GM19324 (cell line): ENCODE measurements at regions not wholly inside any gene's neighbourhood (a gene's known extent, or its start where the extent isn't known, plus 50 kb on each side); places are given as distances from the start of the nearest gene placed in this dataset.

ENCODE experiments used
- ATAC-seq: cut with Tn5 transposase; IDR thresholded peaks from one replicate; pipeline ENCODE4 v1.9.1; 2021; ENCODE audit warnings: mild to moderate bottlenecking, moderate library complexity; ENCODE audit not compliant: unreplicated experiment, low FRiP score

- no peak for ATAC-seq
Observed at GRCh38 chr1:82578086-82578726, 777.5 kb downstream of the ADGRL2 start.

GRCh38 chr1:82567348-82567747 lies 766.6 kb downstream of the ADGRL2 start:
- ATAC-seq = no peak

- ATAC-seq = no peak
Observed at GRCh38 chr1:82565546-82565945, 764.8 kb downstream of the ADGRL2 start.

- no peak for ATAC-seq
Observed at GRCh38 chr1:82565146-82565545, 764.4 kb downstream of the ADGRL2 start.

- ATAC-seq = no peak
Observed at GRCh38 chr1:82564333-82564732, 763.6 kb downstream of the ADGRL2 start.

GRCh38 chr1:82562448-82562847 lies 761.7 kb downstream of the ADGRL2 start:
- no peak for ATAC-seq

GRCh38 chr1:82560566-82560965 lies 759.8 kb downstream of the ADGRL2 start:
- no peak for ATAC-seq

GRCh38 chr1:82555501-82555900 lies 754.8 kb downstream of the ADGRL2 start:
- no peak for ATAC-seq

- no peak for ATAC-seq
Observed at GRCh38 chr1:82549841-82550240, 749.1 kb downstream of the ADGRL2 start.

- ATAC-seq = no peak
Observed at GRCh38 chr1:82542766-82543165, 742.0 kb downstream of the ADGRL2 start.

- ATAC-seq = no peak
Observed at GRCh38 chr1:82542141-82542540, 741.4 kb downstream of the ADGRL2 start.

- ATAC-seq = no peak
Observed at GRCh38 chr1:82540006-82540405, 739.3 kb downstream of the ADGRL2 start.

GRCh38 chr1:82538876-82539275 lies 738.1 kb downstream of the ADGRL2 start:
- ATAC-seq = no peak

- ATAC-seq = no peak
Observed at GRCh38 chr1:82534996-82535395, 734.3 kb downstream of the ADGRL2 start.

GRCh38 chr1:82525378-82525777 lies 724.6 kb downstream of the ADGRL2 start:
- no peak for ATAC-seq

GRCh38 chr1:82520611-82521010 lies 719.9 kb downstream of the ADGRL2 start:
- no peak for ATAC-seq

GRCh38 chr1:82517586-82517985 lies 716.9 kb downstream of the ADGRL2 start:
- ATAC-seq = no peak

- ATAC-seq = no peak
Observed at GRCh38 chr1:82515650-82516049, 714.9 kb downstream of the ADGRL2 start.

GRCh38 chr1:82511441-82511840 lies 710.7 kb downstream of the ADGRL2 start:
- ATAC-seq = no peak

GRCh38 chr1:82510431-82510830 lies 709.7 kb downstream of the ADGRL2 start:
- ATAC-seq = no peak

- no peak for ATAC-seq
Observed at GRCh38 chr1:82507011-82507410, 706.3 kb downstream of the ADGRL2 start.

- ATAC-seq = no peak
Observed at GRCh38 chr1:82503822-82504221, 703.1 kb downstream of the ADGRL2 start.

- no peak for ATAC-seq
Observed at GRCh38 chr1:82499022-82499421, 698.3 kb downstream of the ADGRL2 start.
